HCT116 (cell line): ENCODE measurements at regions not wholly inside any gene's neighbourhood (a gene's known extent, or its start where the extent isn't known, plus 50 kb on each side); places are given as distances from the start of the nearest gene placed in this dataset.

ENCODE experiments used
- CTCF ChIP-seq, 3 experiments: fragments of 200-600 bp in 1 of 3; sonication (generic) in 1 of 3; IDR thresholded peaks in 2 of 3; conservative IDR thresholded peaks in 1 of 3; 2 replicates each; pipeline ENCODE4 v1.5.1; 2012 to 2017; ENCODE audit warnings: low read depth in 2 of 3, low read length in 2 of 3, antibody characterized with exemption in 1 of 3, borderline replicate concordance in 1 of 3, control low read depth in 1 of 3, mild to moderate bottlenecking in 1 of 3, mixed read lengths in 1 of 3, mixed run types in 1 of 3, moderate library complexity in 1 of 3; ENCODE audit not compliant: insufficient read depth in 1 of 3
- EGR1 ChIP-seq: IDR thresholded peaks from 2 replicates; pipeline ENCODE4 v1.6.1; 2012; ENCODE audit warnings: low read depth
- FOSL1 ChIP-seq: IDR thresholded peaks from 2 replicates; pipeline ENCODE4 v1.6.1; 2012; ENCODE audit warnings: low read depth
- MAX ChIP-seq: IDR thresholded peaks from 2 replicates; pipeline ENCODE4 v1.6.1; 2012
- POLR2A ChIP-seq: IDR thresholded peaks from 2 replicates; pipeline ENCODE4 v1.7.0; 2011; ENCODE audit warnings: borderline replicate concordance; ENCODE audit not compliant: insufficient read depth, insufficient read length; ENCODE audit errors: extremely low read depth
- POLR2AphosphoS5 ChIP-seq: IDR thresholded peaks from 2 replicates; pipeline ENCODE4 v1.6.1; 2011; ENCODE audit warnings: mild to moderate bottlenecking, low read depth, low read length, moderate library complexity
- SIN3A ChIP-seq: IDR thresholded peaks from 2 replicates; pipeline ENCODE4 v1.6.1; 2012; ENCODE audit warnings: low read depth
- TCF7L2 ChIP-seq: IDR thresholded peaks from 2 replicates; pipeline ENCODE4 v1.7.0; 2011; ENCODE audit warnings: borderline replicate concordance, inconsistent platforms; ENCODE audit not compliant: insufficient read depth, insufficient read length; ENCODE audit errors: extremely low read depth
- ZNF274 ChIP-seq: fragments of 200-500 bp; sonication (Bioruptor generic); IDR thresholded peaks from 2 replicates; pipeline ENCODE4 v1.6.1; 2014; ENCODE audit warnings: mild to moderate bottlenecking, low read depth, low read length, inconsistent platforms
- TF ChIP-seq, protein P1 (sequence below): IDR thresholded peaks from 2 replicates; pipeline ENCODE4 v1.6.1; 2012
- TF ChIP-seq, protein P2 (sequence below): IDR thresholded peaks from 2 replicates; pipeline ENCODE4 v1.6.1; 2012; ENCODE audit warnings: low read depth

GRCh38 chr5:60340965-60341471, 358.9 kb downstream of the DEPDC1B start:
- TF ChIP-seq SIN3A: no peak
- TF ChIP-seq CTCF (IDR thresholded peaks at IDR 0.05 in 2 of 3, conservative IDR thresholded peaks at IDR 0.05 in 1 of 3; ENCODE audit: borderline replicate concordance in 1 of 3, insufficient read depth in 1 of 3, low read depth in 2 of 3, low read length in 2 of 3): no peak
- TF ChIP-seq, protein P1, sequence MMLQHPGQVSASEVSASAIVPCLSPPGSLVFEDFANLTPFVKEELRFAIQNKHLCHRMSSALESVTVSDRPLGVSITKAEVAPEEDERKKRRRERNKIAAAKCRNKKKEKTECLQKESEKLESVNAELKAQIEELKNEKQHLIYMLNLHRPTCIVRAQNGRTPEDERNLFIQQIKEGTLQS: no peak
- TF ChIP-seq FOSL1: no peak
- no peak for TF ChIP-seq EGR1
- no peak for TF ChIP-seq POLR2A
- no peak for TF ChIP-seq POLR2AphosphoS5
- TF ChIP-seq TCF7L2: no peak
- TF ChIP-seq MAX: no peak
- no peak for TF ChIP-seq ZNF274
- TF ChIP-seq, protein P2, sequence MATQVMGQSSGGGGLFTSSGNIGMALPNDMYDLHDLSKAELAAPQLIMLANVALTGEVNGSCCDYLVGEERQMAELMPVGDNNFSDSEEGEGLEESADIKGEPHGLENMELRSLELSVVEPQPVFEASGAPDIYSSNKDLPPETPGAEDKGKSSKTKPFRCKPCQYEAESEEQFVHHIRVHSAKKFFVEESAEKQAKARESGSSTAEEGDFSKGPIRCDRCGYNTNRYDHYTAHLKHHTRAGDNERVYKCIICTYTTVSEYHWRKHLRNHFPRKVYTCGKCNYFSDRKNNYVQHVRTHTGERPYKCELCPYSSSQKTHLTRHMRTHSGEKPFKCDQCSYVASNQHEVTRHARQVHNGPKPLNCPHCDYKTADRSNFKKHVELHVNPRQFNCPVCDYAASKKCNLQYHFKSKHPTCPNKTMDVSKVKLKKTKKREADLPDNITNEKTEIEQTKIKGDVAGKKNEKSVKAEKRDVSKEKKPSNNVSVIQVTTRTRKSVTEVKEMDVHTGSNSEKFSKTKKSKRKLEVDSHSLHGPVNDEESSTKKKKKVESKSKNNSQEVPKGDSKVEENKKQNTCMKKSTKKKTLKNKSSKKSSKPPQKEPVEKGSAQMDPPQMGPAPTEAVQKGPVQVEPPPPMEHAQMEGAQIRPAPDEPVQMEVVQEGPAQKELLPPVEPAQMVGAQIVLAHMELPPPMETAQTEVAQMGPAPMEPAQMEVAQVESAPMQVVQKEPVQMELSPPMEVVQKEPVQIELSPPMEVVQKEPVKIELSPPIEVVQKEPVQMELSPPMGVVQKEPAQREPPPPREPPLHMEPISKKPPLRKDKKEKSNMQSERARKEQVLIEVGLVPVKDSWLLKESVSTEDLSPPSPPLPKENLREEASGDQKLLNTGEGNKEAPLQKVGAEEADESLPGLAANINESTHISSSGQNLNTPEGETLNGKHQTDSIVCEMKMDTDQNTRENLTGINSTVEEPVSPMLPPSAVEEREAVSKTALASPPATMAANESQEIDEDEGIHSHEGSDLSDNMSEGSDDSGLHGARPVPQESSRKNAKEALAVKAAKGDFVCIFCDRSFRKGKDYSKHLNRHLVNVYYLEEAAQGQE: no peak
